Progenitor cell of endocrine pancreas (in vitro differentiated cells): ENCODE measurements at regions not wholly inside any gene's neighbourhood (a gene's known extent, or its start where the extent isn't known, plus 50 kb on each side); places are given as distances from the start of the nearest gene placed in this dataset.

ENCODE experiments used
- DNase-seq: peaks from one replicate; pipeline ENCODE4 v3.0.0; 2021; ENCODE audit warnings: low spot score; ENCODE audit not compliant: unreplicated experiment
- H3K27ac Mint-ChIP-seq: 2 replicates; pipeline ENCODE4 v1.8.0; 2021; ENCODE audit warnings: mild to moderate bottlenecking, moderate library complexity, mixed read lengths
- H3K27me3 Mint-ChIP-seq: 2 replicates; pipeline ENCODE4 v1.8.0; 2021; ENCODE audit warnings: mixed read lengths
- H3K36me3 Mint-ChIP-seq: 2 replicates; pipeline ENCODE4 v1.8.0; 2022; ENCODE audit warnings: mixed read lengths; ENCODE audit not compliant: insufficient read depth
- H3K4me1 Mint-ChIP-seq: 2 replicates; pipeline ENCODE4 v1.8.0; 2021; ENCODE audit warnings: low read depth, mixed read lengths
- H3K4me3 Mint-ChIP-seq: 2 replicates; pipeline ENCODE4 v1.8.0; 2021; ENCODE audit warnings: low read depth, mild to moderate bottlenecking, moderate library complexity, mixed read lengths
- H3K9me3 Mint-ChIP-seq: 2 replicates; pipeline ENCODE4 v1.8.0; 2021; ENCODE audit warnings: low read depth, mixed read lengths
- CTCF ChIP-seq: fragments of 200-600 bp; sonication (generic); IDR thresholded peaks from one replicate; pipeline ENCODE4 v1.5.0; 2021; ENCODE audit warnings: antibody characterized with exemption, mild to moderate bottlenecking; ENCODE audit not compliant: unreplicated experiment

- no peak for TF ChIP-seq CTCF
- Mint-ChIP-seq H3K4me1 (peaks cover 5% of the 10 kb centered on the region), H3K4me3 (no peak overlapping the region), H3K9me3 (no peaks in the 10 kb centered on the region), H3K36me3 (no peaks in the 10 kb centered on the region), H3K27ac (no peak overlapping the region), H3K27me3 (no peaks in the 10 kb centered on the region)
- DNase-seq: no peak
Observed at GRCh38 chr17:31691251-31691905, 167.7 kb downstream of the COPRS start.

- TF ChIP-seq CTCF: no peak
- Mint-ChIP-seq H3K36me3 (no peaks in the 10 kb centered on the region), H3K9me3 (no peaks in the 10 kb centered on the region), H3K27me3 (no peaks in the 10 kb centered on the region), H3K27ac (no peak overlapping the region), H3K4me3 (no peak overlapping the region), H3K4me1 (no peaks in the 10 kb centered on the region)
- DNase-seq: no peak
Observed at GRCh38 chr17:31690151-31690551, 168.9 kb downstream of the COPRS start.

GRCh38 chr17:31688701-31689100, 170.3 kb downstream of the COPRS start:
- no peaks in the 10 kb centered on the region for H3K9me3 Mint-ChIP-seq
- no peak for DNase-seq
- no peaks in the 10 kb centered on the region for H3K36me3 Mint-ChIP-seq
- H3K27me3 Mint-ChIP-seq: peaks cover 4% of the 10 kb centered on the region
- no peaks in the 10 kb centered on the region for H3K4me1 Mint-ChIP-seq
- no peak overlapping the region for H3K4me3 Mint-ChIP-seq
- no peak overlapping the region for H3K27ac Mint-ChIP-seq
- TF ChIP-seq CTCF: no peak

- Mint-ChIP-seq H3K4me3 (no peak overlapping the region), H3K27ac (no peak overlapping the region), H3K36me3 (no peaks in the 10 kb centered on the region), H3K4me1 (no peaks in the 10 kb centered on the region), H3K9me3 (no peaks in the 10 kb centered on the region), H3K27me3 (peaks cover 7% of the 10 kb centered on the region)
- TF ChIP-seq CTCF: no peak
- DNase-seq: no peak
Observed at GRCh38 chr17:31687505-31688126, 171.4 kb downstream of the COPRS start.

- no peaks in the 10 kb centered on the region for H3K9me3 Mint-ChIP-seq
Observed at GRCh38 chr17:31686495-31686894, 172.5 kb downstream of the COPRS start.

More at GRCh38 chr17:31686495-31686894, 172.5 kb downstream of the COPRS start:
- Mint-ChIP-seq H3K27ac (no peak overlapping the region), H3K36me3 (no peaks in the 10 kb centered on the region), H3K4me3 (no peak overlapping the region), H3K27me3 (peaks cover 7% of the 10 kb centered on the region), H3K4me1 (no peaks in the 10 kb centered on the region)
- no peak for DNase-seq
- no peak for TF ChIP-seq CTCF
